WTC11 (cell line): ENCODE measurements at regions not wholly inside any gene's neighbourhood (a gene's known extent, or its start where the extent isn't known, plus 50 kb on each side); places are given as distances from the start of the nearest gene placed in this dataset.

Source experiments
- ATAC-seq: fragments of 200-7000 bp; cut with Tn5 transposase; 2 replicates; pipeline ENCODE4 v1.10.0; 2021; ENCODE audit warnings: mild to moderate bottlenecking, moderate library complexity
- CTCF ChIA-PET: fragments of 300-600 bp; sonication (Branson Sonifier 250); formaldehyde crosslinking; loops from one replicate; lab custom pipeline; 2021; ENCODE audit warnings: antibody characterized with exemption; lab: Charles Lee
- POLR2A ChIA-PET: fragments of 350-600 bp; sonication (Branson Sonifier 250); formaldehyde crosslinking; loops from one replicate; lab custom pipeline; 2021; ENCODE audit warnings: antibody characterized with exemption; lab: Charles Lee
- DNase-seq: peaks from one replicate; pipeline ENCODE4 v3.0.0; 2021; ENCODE audit warnings: low spot score
- H3K27ac Mint-ChIP-seq: 2 replicates; pipeline ENCODE4 v1.8.0; 2021; ENCODE audit warnings: mixed read lengths
- H3K27me3 Mint-ChIP-seq: 2 replicates; pipeline ENCODE4 v1.8.0; 2021; ENCODE audit warnings: low read depth, mild to moderate bottlenecking, moderate library complexity, mixed read lengths
- H3K36me3 Mint-ChIP-seq: 2 replicates; pipeline ENCODE4 v1.8.0; 2021; ENCODE audit warnings: mixed read lengths
- H3K4me1 Mint-ChIP-seq: 2 replicates; pipeline ENCODE4 v1.8.0; 2022; ENCODE audit warnings: mixed read lengths
- H3K4me3 Mint-ChIP-seq: 2 replicates; pipeline ENCODE4 v1.8.0; 2021; ENCODE audit warnings: mild to moderate bottlenecking, moderate library complexity, mixed read lengths
- H3K9me3 Mint-ChIP-seq: 2 replicates; pipeline ENCODE4 v1.8.0; 2021; ENCODE audit warnings: mixed read lengths
- CBFB ChIP-seq: sonication (generic); formaldehyde crosslinking; IDR thresholded peaks from 2 replicates; pipeline ENCODE4 v1.8.1; 2022; ENCODE audit warnings: mild to moderate bottlenecking, low read depth, missing genetic modification reagents
- CREB1 ChIP-seq: sonication (generic); formaldehyde crosslinking; IDR thresholded peaks from 2 replicates; pipeline ENCODE4 v1.8.0; 2023; ENCODE audit warnings: mild to moderate bottlenecking, missing genetic modification reagents
- GTF2I ChIP-seq: fragments of 250-450 bp; sonication (Bioruptor Pico); conservative IDR thresholded peaks from 2 replicates; pipeline ENCODE4 v1.4.0; 2021; ENCODE audit warnings: mild to moderate bottlenecking
- NFATC4 ChIP-seq: fragments of 250-450 bp; sonication (Bioruptor Pico); IDR thresholded peaks from 2 replicates; pipeline ENCODE4 v1.9.0; 2021; ENCODE audit warnings: mild to moderate bottlenecking
- NR1H2 ChIP-seq: sonication (generic); formaldehyde crosslinking; IDR thresholded peaks from 2 replicates; pipeline ENCODE4 v1.9.0; 2021; ENCODE audit warnings: mild to moderate bottlenecking, moderate library complexity, missing genetic modification reagents
- OVOL2 ChIP-seq: fragments of 250-450 bp; sonication (Bioruptor Pico); IDR thresholded peaks from 2 replicates; pipeline ENCODE4 v1.9.0; 2021; ENCODE audit warnings: mild to moderate bottlenecking, borderline replicate concordance
- RELA ChIP-seq: sonication (generic); formaldehyde crosslinking; IDR thresholded peaks from 2 replicates; pipeline ENCODE4 v1.8.1; 2022; ENCODE audit warnings: missing genetic modification reagents, mild to moderate bottlenecking, borderline replicate concordance
- SOX15 ChIP-seq: fragments of 250-450 bp; sonication (Bioruptor Pico); IDR thresholded peaks from 2 replicates; pipeline ENCODE4 v1.9.0; 2021; ENCODE audit warnings: mild to moderate bottlenecking
- TP53 ChIP-seq: sonication (generic); formaldehyde crosslinking; IDR thresholded peaks from 2 replicates; pipeline ENCODE4 v1.8.1; 2023; ENCODE audit warnings: mild to moderate bottlenecking, missing genetic modification reagents
- ZMAT4 ChIP-seq: fragments of 250-450 bp; sonication (Bioruptor Pico); IDR thresholded peaks from 2 replicates; pipeline ENCODE4 v1.9.0; 2021; ENCODE audit warnings: mild to moderate bottlenecking
- ZNF232 ChIP-seq: sonication (generic); formaldehyde crosslinking; IDR thresholded peaks from 2 replicates; pipeline ENCODE4 v1.8.0; 2022; ENCODE audit warnings: mild to moderate bottlenecking, missing genetic modification reagents
- ZNF263 ChIP-seq: sonication (generic); formaldehyde crosslinking; IDR thresholded peaks from 2 replicates; pipeline ENCODE4 v1.8.1; 2022; ENCODE audit warnings: low read depth, mild to moderate bottlenecking, moderate library complexity, missing genetic modification reagents
- ZNF512 ChIP-seq: sonication (generic); formaldehyde crosslinking; IDR thresholded peaks from 2 replicates; pipeline ENCODE4 v1.8.1; 2022; ENCODE audit warnings: missing genetic modification reagents, borderline replicate concordance
- ZNF532 ChIP-seq: fragments of 250-450 bp; sonication (Bioruptor Pico); IDR thresholded peaks from 2 replicates; pipeline ENCODE4 v1.9.0; 2021; ENCODE audit warnings: mild to moderate bottlenecking, borderline replicate concordance
- TF ChIP-seq, protein P1 (sequence below): fragments of 250-450 bp; sonication (Bioruptor Pico); IDR thresholded peaks from 2 replicates; pipeline ENCODE4 v2.1.2; 2022; ENCODE audit warnings: mild to moderate bottlenecking, moderate library complexity
- TF ChIP-seq, protein P2 (sequence below): fragments of 250-450 bp; sonication (Bioruptor Pico); conservative IDR thresholded peaks from 2 replicates; pipeline ENCODE4 v1.9.0; 2021; ENCODE audit warnings: mild to moderate bottlenecking

- H3K27ac Mint-ChIP-seq, result no peak overlapping the region
- no peak for ATAC-seq
- CTCF ChIA-PET, result no interaction called here
These were observed 223.1 kb downstream of the RNF144A start for GRCh38 chr2:7140306-7140705.

GRCh38 chr2:7145707-7146106 lies 228.5 kb downstream of the RNF144A start:
- H3K36me3 Mint-ChIP-seq, result peaks cover 4% of the 10 kb centered on the region; the same call in 1 of the 2 replicates
- peaks cover 19% of the 10 kb centered on the region for H3K4me1 Mint-ChIP-seq
- POLR2A ChIA-PET, result no interaction called here
- TF ChIP-seq ZNF532 (CRISPR knock-in tag) (no peak), TP53 (CRISPR knock-in tag) (no peak), ZNF232 (CRISPR knock-in tag) (no peak), SOX15 (no peak), OVOL2 (CRISPR knock-in tag) (no peak)
- TF ChIP-seq, protein P1, sequence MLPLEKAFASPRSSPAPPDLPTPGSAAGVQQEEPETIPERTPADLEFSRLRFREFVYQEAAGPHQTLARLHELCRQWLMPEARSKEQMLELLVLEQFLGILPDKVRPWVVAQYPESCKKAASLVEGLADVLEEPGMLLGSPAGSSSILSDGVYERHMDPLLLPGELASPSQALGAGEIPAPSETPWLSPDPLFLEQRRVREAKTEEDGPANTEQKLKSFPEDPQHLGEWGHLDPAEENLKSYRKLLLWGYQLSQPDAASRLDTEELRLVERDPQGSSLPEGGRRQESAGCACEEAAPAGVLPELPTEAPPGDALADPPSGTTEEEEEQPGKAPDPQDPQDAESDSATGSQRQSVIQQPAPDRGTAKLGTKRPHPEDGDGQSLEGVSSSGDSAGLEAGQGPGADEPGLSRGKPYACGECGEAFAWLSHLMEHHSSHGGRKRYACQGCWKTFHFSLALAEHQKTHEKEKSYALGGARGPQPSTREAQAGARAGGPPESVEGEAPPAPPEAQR (CRISPR knock-in tag), result no peak

More at GRCh38 chr2:7140306-7140705, 223.1 kb downstream of the RNF144A start:
- Mint-ChIP-seq H3K4me3 (no peak overlapping the region), H3K27me3 (no peaks in the 10 kb centered on the region), H3K9me3 (peaks cover 37% of the 10 kb centered on the region), H3K4me1 (peaks cover 5% of the 10 kb centered on the region), H3K36me3 (peaks cover 4% of the 10 kb centered on the region; the same call in 1 of the 2 replicates)
- DNase-seq, result no peak
- no peak for TF ChIP-seq NFATC4 (CRISPR knock-in tag)
- no peak for TF ChIP-seq ZMAT4 (CRISPR knock-in tag)
- no peak for TF ChIP-seq RELA (CRISPR knock-in tag)
- no peak for TF ChIP-seq CBFB (CRISPR knock-in tag)
- no peak for TF ChIP-seq ZNF263 (CRISPR knock-in tag)
- TF ChIP-seq, protein P2, sequence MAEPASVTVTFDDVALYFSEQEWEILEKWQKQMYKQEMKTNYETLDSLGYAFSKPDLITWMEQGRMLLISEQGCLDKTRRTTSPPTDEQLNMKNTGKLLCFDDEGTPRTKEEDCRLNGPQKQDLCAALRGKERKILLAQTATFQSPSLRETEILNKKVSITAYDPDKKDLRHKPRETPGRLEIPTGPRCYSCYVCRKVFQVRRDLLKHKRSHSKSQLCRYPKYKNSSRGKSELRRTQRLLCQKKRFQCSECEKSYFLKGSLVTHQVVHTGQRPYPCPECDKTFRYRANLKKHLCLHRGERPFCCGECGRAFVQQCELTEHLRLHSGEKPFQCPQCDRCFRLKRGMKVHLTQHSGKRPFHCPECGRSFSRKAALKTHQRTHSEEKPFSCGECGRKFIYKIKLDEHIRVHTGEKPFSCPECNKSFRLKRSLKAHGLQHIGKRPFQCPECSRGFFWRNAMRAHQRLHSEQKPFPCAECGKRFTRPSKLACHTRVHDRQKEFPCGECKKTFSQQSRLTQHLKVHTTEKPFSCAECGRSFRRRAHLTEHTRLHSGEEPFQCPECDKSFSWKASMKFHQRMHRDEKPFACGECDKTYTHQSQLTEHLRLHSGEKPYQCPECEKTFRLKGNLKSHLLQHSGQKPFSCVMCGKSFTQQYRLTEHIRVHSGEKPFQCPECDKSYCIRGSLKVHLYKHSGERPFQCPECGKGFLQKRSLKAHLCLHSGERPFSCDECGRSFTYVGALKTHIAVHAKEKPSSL (CRISPR knock-in tag), result no peak
- no peak for TF ChIP-seq ZNF232 (CRISPR knock-in tag)
- TF ChIP-seq CREB1 (CRISPR knock-in tag), result no peak
- TF ChIP-seq NR1H2 (CRISPR knock-in tag), result no peak
- no peak for TF ChIP-seq ZNF512 (CRISPR knock-in tag)
- TF ChIP-seq ZNF532 (CRISPR knock-in tag), result no peak
- TF ChIP-seq GTF2I (CRISPR knock-in tag), result no peak
- POLR2A ChIA-PET, result no interaction called here

More at GRCh38 chr2:7145707-7146106, 228.5 kb downstream of the RNF144A start:
- CTCF ChIA-PET, result no interaction called here
- ATAC-seq, result peak; percentile 80
- Mint-ChIP-seq H3K27me3 (no peaks in the 10 kb centered on the region), H3K27ac (no peak overlapping the region), H3K4me3 (no peak overlapping the region), H3K9me3 (peaks cover 37% of the 10 kb centered on the region)
- DNase-seq, result no peak
